CD4-positive, alpha-beta T cell (primary cell): ENCODE measurements at regions not wholly inside any gene's neighbourhood (a gene's known extent, or its start where the extent isn't known, plus 50 kb on each side); places are given as distances from the start of the nearest gene placed in this dataset.

Source experiments
- ATAC-seq: fragments of 200-7000 bp; cut with Tn5 transposase; one replicate; pipeline ENCODE4 v1.10.0; 2022; ENCODE audit warnings: mild to moderate bottlenecking; ENCODE audit not compliant: poor library complexity
- CTCF ChIA-PET: fragments of 350-600 bp; sonication (Branson Sonifier 250); formaldehyde crosslinking; loops from one replicate; lab custom pipeline; 2021; ENCODE audit warnings: antibody characterized with exemption, inconsistent platforms; lab: Charles Lee
- POLR2A ChIA-PET: fragments of 350-600 bp; sonication (Branson Sonifier 250); formaldehyde crosslinking; loops from one replicate; lab custom pipeline; 2021; ENCODE audit warnings: antibody characterized with exemption, inconsistent platforms; lab: Charles Lee
- DNase-seq, 14 experiments: peaks; one replicate each; pipeline ENCODE4 v3.0.0-alpha.2; 2013 to 2020; ENCODE audit warnings: mixed read lengths in 2 of 14
- H3K27ac ChIP-seq, 2 donors: one replicate each; pipeline versions ENCODE4 v1.5.1 to v1.7.0; 2013; ENCODE audit warnings: low read length in 2 of 2, low read depth in 1 of 2, mild to moderate bottlenecking in 1 of 2
- H3K27me3 ChIP-seq, 2 experiments: 1 replicate in 1 of 2; 2 replicates in 1 of 2; pipeline versions ENCODE4 v1.6.1 to v1.7.0; 2013; ENCODE audit warnings: low read length in 2 of 2, control low read depth in 1 of 2, mild to moderate bottlenecking in 1 of 2, moderate library complexity in 1 of 2; ENCODE audit not compliant: insufficient read depth in 2 of 2, control insufficient read depth in 1 of 2
- H3K36me3 ChIP-seq: one replicate; pipeline ENCODE4 v1.6.1; 2013; ENCODE audit warnings: low read length, control low read depth; ENCODE audit not compliant: insufficient read depth
- H3K4me1 ChIP-seq: one replicate; pipeline ENCODE4 v1.6.1; 2013; ENCODE audit warnings: low read length, control low read depth; ENCODE audit not compliant: insufficient read depth
- H3K4me3 ChIP-seq: one replicate; pipeline ENCODE4 v1.5.1; 2013; ENCODE audit warnings: mild to moderate bottlenecking, low read length, moderate library complexity
- H3K9me3 ChIP-seq, 2 experiments: 1 replicate in 1 of 2; 2 replicates in 1 of 2; pipeline versions ENCODE4 v1.6.1 to v1.7.0; 2013; ENCODE audit warnings: low read length in 2 of 2, mild to moderate bottlenecking in 2 of 2, control low read depth in 1 of 2, moderate library complexity in 1 of 2; ENCODE audit not compliant: control insufficient read depth in 1 of 2, insufficient read depth in 1 of 2
- H3K27ac Mint-ChIP-seq: one replicate; pipeline ENCODE4 v1.8.0; 2020; ENCODE audit warnings: mixed read lengths
- H3K27me3 Mint-ChIP-seq: one replicate; pipeline ENCODE4 v1.8.0; 2021; ENCODE audit warnings: mixed read lengths
- H3K36me3 Mint-ChIP-seq: one replicate; pipeline ENCODE4 v1.8.0; 2021; ENCODE audit warnings: low read depth, mixed read lengths
- H3K4me1 Mint-ChIP-seq: one replicate; pipeline ENCODE4 v1.8.0; 2021; ENCODE audit warnings: low read depth, mixed read lengths
- H3K4me3 Mint-ChIP-seq: one replicate; pipeline ENCODE4 v1.8.0; 2020; ENCODE audit warnings: mild to moderate bottlenecking, mixed read lengths
- H3K9me3 Mint-ChIP-seq: one replicate; pipeline ENCODE4 v1.8.0; 2020; ENCODE audit warnings: mixed read lengths
- CTCF ChIP-seq: fragments of 200-600 bp; IDR thresholded peaks from one replicate; pipeline ENCODE4 v1.8.0; 2022; ENCODE audit warnings: antibody characterized with exemption, mild to moderate bottlenecking
- intact Hi-C, 2 experiments: fragments of 100-400 bp; cut with DNase I in 1 of 2; cut with micrococcal nuclease in 1 of 2; formaldehyde crosslinking; loops; one replicate each; pipeline versions ENCODE4 v1.15.1 to v1.9.0; 2023 to 2025; cut with DNase I, micrococcal nuclease

- DNase-seq (no peak), ATAC-seq (no peak)
- H3K4me1 Mint-ChIP-seq = no peaks in the 10 kb centered on the region
- Histone ChIP-seq H3K9me3 (no peaks in the 10 kb centered on the region), H3K27ac (no peak overlapping the region), H3K4me1 (no peaks in the 10 kb centered on the region), H3K27me3 (no peaks in the 10 kb centered on the region), H3K4me3 (no peak overlapping the region), H3K36me3 (no peaks in the 10 kb centered on the region)
- H3K36me3 Mint-ChIP-seq = no peaks in the 10 kb centered on the region
- CTCF ChIA-PET = no interaction called here
- no peak overlapping the region for H3K4me3 Mint-ChIP-seq
- H3K9me3 Mint-ChIP-seq = no peaks in the 10 kb centered on the region
- intact Hi-C loops = no loop called here
- POLR2A ChIA-PET = no interaction called here
- H3K27me3 Mint-ChIP-seq = no peaks in the 10 kb centered on the region
- TF ChIP-seq CTCF = no peak
- H3K27ac Mint-ChIP-seq = no peak overlapping the region
Observed at GRCh38 chr16:72355561-72355960, 183.6 kb upstream of the PMFBP1 start.

GRCh38 chr16:72349719-72350118 is 177.8 kb upstream of the PMFBP1 start:
- intact Hi-C loops = no loop called here
- no peaks in the 10 kb centered on the region for H3K36me3 ChIP-seq
- no peak overlapping the region for H3K27ac ChIP-seq
- Mint-ChIP-seq H3K9me3 (no peaks in the 10 kb centered on the region), H3K4me1 (no peaks in the 10 kb centered on the region), H3K36me3 (no peaks in the 10 kb centered on the region), H3K27me3 (no peaks in the 10 kb centered on the region), H3K4me3 (no peak overlapping the region), H3K27ac (no peak overlapping the region)
- H3K27me3 ChIP-seq = no peaks in the 10 kb centered on the region
- CTCF ChIA-PET = no interaction called here
- H3K4me3 ChIP-seq = no peak overlapping the region
- H3K4me1 ChIP-seq = no peaks in the 10 kb centered on the region
- H3K9me3 ChIP-seq = no peaks in the 10 kb centered on the region
- no peak for ATAC-seq
- DNase-seq = no peak
- POLR2A ChIA-PET = no interaction called here
- no peak for TF ChIP-seq CTCF

GRCh38 chr16:72332926-72333325 is 161.0 kb upstream of the PMFBP1 start:
- CTCF ChIA-PET = no interaction called here

More at GRCh38 chr16:72332926-72333325, 161.0 kb upstream of the PMFBP1 start:
- Histone ChIP-seq H3K27ac (no peak overlapping the region), H3K36me3 (no peaks in the 10 kb centered on the region), H3K27me3 (no peaks in the 10 kb centered on the region), H3K4me1 (no peaks in the 10 kb centered on the region), H3K4me3 (no peak overlapping the region), H3K9me3 (peaks cover 11 to 13% of the 10 kb centered on the region in 2 experiments)
- TF ChIP-seq CTCF = no peak
- no peak overlapping the region for H3K4me3 Mint-ChIP-seq
- no peak for DNase-seq
- peaks cover 11% of the 10 kb centered on the region for H3K9me3 Mint-ChIP-seq
- intact Hi-C loops = no loop called here
- POLR2A ChIA-PET = no interaction called here
- no peak for ATAC-seq
- no peaks in the 10 kb centered on the region for H3K4me1 Mint-ChIP-seq
- H3K36me3 Mint-ChIP-seq = no peaks in the 10 kb centered on the region
- no peaks in the 10 kb centered on the region for H3K27me3 Mint-ChIP-seq
- H3K27ac Mint-ChIP-seq = no peak overlapping the region
